D721Med (cell line): ENCODE measurements at regions not wholly inside any gene's neighbourhood (a gene's known extent, or its start where the extent isn't known, plus 50 kb on each side); places are given as distances from the start of the nearest gene placed in this dataset.

Experiments used
- DNase-seq: peaks from one replicate; pipeline ENCODE4 v3.0.0; 2011; ENCODE audit warnings: low spot score; ENCODE audit not compliant: insufficient read length
- FAIRE-seq: peaks from 2 replicates; lab custom pipeline; 2011; peaks lifted over from hg19 to GRCh38; lab: Jason Lieb, UNC
- TF ChIP-seq, protein P1 (sequence below): IDR thresholded peaks from 2 replicates; pipeline ENCODE4 v1.5.1; 2012; ENCODE audit warnings: mild to moderate bottlenecking, control low read depth; ENCODE audit not compliant: insufficient read depth; ENCODE audit errors: missing control alignments

GRCh38 chr5:52706775-52707174 lies 80.9 kb upstream of the ITGA1 start:
- FAIRE-seq: no peak
- TF ChIP-seq, protein P1, sequence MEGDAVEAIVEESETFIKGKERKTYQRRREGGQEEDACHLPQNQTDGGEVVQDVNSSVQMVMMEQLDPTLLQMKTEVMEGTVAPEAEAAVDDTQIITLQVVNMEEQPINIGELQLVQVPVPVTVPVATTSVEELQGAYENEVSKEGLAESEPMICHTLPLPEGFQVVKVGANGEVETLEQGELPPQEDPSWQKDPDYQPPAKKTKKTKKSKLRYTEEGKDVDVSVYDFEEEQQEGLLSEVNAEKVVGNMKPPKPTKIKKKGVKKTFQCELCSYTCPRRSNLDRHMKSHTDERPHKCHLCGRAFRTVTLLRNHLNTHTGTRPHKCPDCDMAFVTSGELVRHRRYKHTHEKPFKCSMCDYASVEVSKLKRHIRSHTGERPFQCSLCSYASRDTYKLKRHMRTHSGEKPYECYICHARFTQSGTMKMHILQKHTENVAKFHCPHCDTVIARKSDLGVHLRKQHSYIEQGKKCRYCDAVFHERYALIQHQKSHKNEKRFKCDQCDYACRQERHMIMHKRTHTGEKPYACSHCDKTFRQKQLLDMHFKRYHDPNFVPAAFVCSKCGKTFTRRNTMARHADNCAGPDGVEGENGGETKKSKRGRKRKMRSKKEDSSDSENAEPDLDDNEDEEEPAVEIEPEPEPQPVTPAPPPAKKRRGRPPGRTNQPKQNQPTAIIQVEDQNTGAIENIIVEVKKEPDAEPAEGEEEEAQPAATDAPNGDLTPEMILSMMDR: no peak
- no peak for DNase-seq

GRCh38 chr5:52707616-52708015 lies 80.1 kb upstream of the ITGA1 start:
- TF ChIP-seq, protein P1: no peak
- no peak for DNase-seq
- FAIRE-seq: no peak

GRCh38 chr5:52708463-52708862 lies 79.3 kb upstream of the ITGA1 start:
- DNase-seq (no peak), FAIRE-seq (no peak)
- TF ChIP-seq, protein P1: no peak

GRCh38 chr5:52709167-52709925 lies 78.4 kb upstream of the ITGA1 start:
- DNase-seq: no peak
- no peak for FAIRE-seq
- TF ChIP-seq, protein P1: no peak

DNA sequence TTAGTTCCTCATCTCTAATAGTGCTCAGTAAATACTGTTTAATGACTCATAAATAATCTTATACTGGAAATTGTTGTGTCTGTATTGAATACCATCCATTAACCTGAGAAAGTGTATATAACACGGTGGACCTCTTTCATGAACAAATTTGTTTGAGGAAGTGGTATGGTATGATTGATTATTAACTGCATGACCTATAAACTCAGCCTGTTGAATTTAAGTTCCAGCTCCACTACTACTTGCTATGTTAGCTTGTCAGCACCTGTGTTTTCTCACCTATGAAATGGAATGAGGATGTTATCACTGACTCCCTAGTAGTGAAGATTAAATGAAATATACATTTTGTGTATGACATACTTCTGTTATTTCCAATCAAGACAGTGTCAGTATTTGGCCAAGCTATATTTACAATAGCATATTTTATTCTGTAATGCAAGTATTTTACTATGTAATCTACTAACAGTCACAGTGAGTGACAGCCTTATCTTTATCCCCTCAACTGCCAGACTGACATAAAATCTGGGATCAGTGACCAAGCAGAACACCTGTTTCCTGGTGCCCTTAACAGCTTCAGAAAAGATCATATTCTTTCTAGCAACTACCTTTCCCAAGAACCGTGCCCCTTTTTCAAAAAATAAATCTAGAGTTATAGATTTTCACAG lies 77.3 kb upstream of the ITGA1 start:
- no peak for FAIRE-seq
- TF ChIP-seq, protein P1: no peak
- DNase-seq: no peak

GRCh38 chr5:52710972-52711596 lies 76.6 kb upstream of the ITGA1 start:
- FAIRE-seq (no peak), DNase-seq (no peak)
- TF ChIP-seq, protein P1: no peak
